Stimulated activated CD8-positive, alpha-beta memory T cell treated with anti-CD3 and anti-CD28 coated beads, Interleukin-2, amount 100 ng/mL, for 48 hours (primary cell): ENCODE measurements at regions not wholly inside any gene's neighbourhood (a gene's known extent, or its start where the extent isn't known, plus 50 kb on each side); places are given as distances from the start of the nearest gene placed in this dataset.
"Not testable (repeated sequence)": the region's sequence is repeated elsewhere in the genome, so short reads cannot be mapped to it uniquely, and the experiment has no call there.

Experiments
- DNase-seq, 2 donors: peaks; one replicate each; pipeline ENCODE4 v3.0.0-alpha.2; 2020; ENCODE audit warnings: low read depth in 2 of 2

- DNase-seq, result no peak
Observed at GRCh38 chr7:67359900-67360299, 363.3 kb downstream of the TYW1 start.

- DNase-seq, result no peak
Observed at GRCh38 chr7:67361150-67361549, 364.5 kb downstream of the TYW1 start.

GRCh38 chr7:67364441-67365017, 367.9 kb downstream of the TYW1 start:
- DNase-seq, result no peak

- DNase-seq, result peak; percentile 4 to 9
Observed at GRCh38 chr7:67371429-67372305, 375.0 kb downstream of the TYW1 start.

GRCh38 chr7:67373389-67373788, 376.8 kb downstream of the TYW1 start:
- DNase-seq, result not testable (repeated sequence)

GRCh38 chr7:67375427-67375826, 378.8 kb downstream of the TYW1 start:
- DNase-seq, result no peak

- peak; percentile 33 to 34 for DNase-seq
Observed at GRCh38 chr7:67377939-67378862, 381.6 kb downstream of the TYW1 start.

- no peak for DNase-seq
Observed at GRCh38 chr7:67380326-67380725, 383.7 kb downstream of the TYW1 start.

- DNase-seq, result no peak
Observed at GRCh38 chr7:67380858-67381257, 384.2 kb downstream of the TYW1 start.

GRCh38 chr7:67387851-67388250, 391.2 kb downstream of the TYW1 start:
- DNase-seq, result no peak

- no peak for DNase-seq
Observed at GRCh38 chr7:67391168-67391567, 394.5 kb downstream of the TYW1 start.

GRCh38 chr7:67392596-67393438, 396.2 kb downstream of the TYW1 start:
- DNase-seq, result no peak

- DNase-seq, result no peak
Observed at GRCh38 chr7:67393903-67394302, 397.3 kb downstream of the TYW1 start.

- no peak for DNase-seq
Observed at GRCh38 chr7:67398916-67399315, 402.3 kb downstream of the TYW1 start.

- DNase-seq, result no peak
Observed at GRCh38 chr7:67401492-67401891, 404.9 kb downstream of the TYW1 start.

GRCh38 chr7:67402280-67402679, 405.6 kb downstream of the TYW1 start:
- DNase-seq, result no peak

GRCh38 chr7:67406976-67407375, 410.3 kb downstream of the TYW1 start:
- DNase-seq, result no peak

- DNase-seq, result no peak
Observed at GRCh38 chr7:67407392-67408071, 410.9 kb downstream of the TYW1 start.

GRCh38 chr7:67408109-67408508, 411.5 kb downstream of the TYW1 start:
- no peak for DNase-seq

- no peak for DNase-seq
Observed at GRCh38 chr7:67413670-67414069, 417.0 kb downstream of the TYW1 start.

GRCh38 chr7:67414858-67415257, 418.2 kb downstream of the TYW1 start:
- DNase-seq, result no peak
